PC-3 (cell line): ENCODE measurements at regions not wholly inside any gene's neighbourhood (a gene's known extent, or its start where the extent isn't known, plus 50 kb on each side); places are given as distances from the start of the nearest gene placed in this dataset.

ENCODE experiments used
- EZH2 ChIP-seq: fragments of 300-600 bp; sonication (generic); IDR thresholded peaks from one replicate; pipeline ENCODE4 v1.6.1; 2017; ENCODE audit warnings: antibody characterized with exemption, mild to moderate bottlenecking, low read length; ENCODE audit not compliant: unreplicated experiment
- TF ChIP-seq, protein P1 (sequence below): fragments of 300-600 bp; sonication (generic); conservative IDR thresholded peaks from 2 replicates; pipeline ENCODE4 v1.5.1; 2017; ENCODE audit warnings: antibody characterized with exemption, low read depth, mild to moderate bottlenecking, low read length

DNA sequence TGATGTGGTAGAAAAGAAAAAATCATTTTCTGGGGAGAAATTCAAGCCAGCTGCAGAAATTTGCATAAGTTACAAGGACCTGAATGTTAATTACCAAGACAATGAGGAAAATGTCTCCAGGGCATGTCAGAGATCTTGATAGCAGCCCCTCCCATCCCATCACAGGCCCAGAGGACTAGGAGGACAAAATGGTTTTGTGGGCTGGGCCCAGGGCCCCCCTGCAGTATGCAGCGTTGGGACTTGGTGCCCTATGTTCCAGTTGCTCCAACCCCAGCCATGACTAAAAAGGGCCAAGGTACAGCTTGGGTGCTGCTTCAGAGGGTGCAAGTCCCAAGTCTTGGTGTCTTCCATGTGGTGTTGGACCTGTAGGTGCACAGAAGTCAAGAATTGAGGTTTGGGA lies 76.6 kb upstream of the SOX1 start:
- no peak for TF ChIP-seq EZH2
- TF ChIP-seq, protein P1, sequence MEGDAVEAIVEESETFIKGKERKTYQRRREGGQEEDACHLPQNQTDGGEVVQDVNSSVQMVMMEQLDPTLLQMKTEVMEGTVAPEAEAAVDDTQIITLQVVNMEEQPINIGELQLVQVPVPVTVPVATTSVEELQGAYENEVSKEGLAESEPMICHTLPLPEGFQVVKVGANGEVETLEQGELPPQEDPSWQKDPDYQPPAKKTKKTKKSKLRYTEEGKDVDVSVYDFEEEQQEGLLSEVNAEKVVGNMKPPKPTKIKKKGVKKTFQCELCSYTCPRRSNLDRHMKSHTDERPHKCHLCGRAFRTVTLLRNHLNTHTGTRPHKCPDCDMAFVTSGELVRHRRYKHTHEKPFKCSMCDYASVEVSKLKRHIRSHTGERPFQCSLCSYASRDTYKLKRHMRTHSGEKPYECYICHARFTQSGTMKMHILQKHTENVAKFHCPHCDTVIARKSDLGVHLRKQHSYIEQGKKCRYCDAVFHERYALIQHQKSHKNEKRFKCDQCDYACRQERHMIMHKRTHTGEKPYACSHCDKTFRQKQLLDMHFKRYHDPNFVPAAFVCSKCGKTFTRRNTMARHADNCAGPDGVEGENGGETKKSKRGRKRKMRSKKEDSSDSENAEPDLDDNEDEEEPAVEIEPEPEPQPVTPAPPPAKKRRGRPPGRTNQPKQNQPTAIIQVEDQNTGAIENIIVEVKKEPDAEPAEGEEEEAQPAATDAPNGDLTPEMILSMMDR = no peak
